Muscle layer of colon (tissue), 2 donors: ENCODE measurements at regions not wholly inside any gene's neighbourhood (a gene's known extent, or its start where the extent isn't known, plus 50 kb on each side); places are given as distances from the start of the nearest gene placed in this dataset.

Experiments
- H3K27ac ChIP-seq: one replicate; pipeline ENCODE4 v1.7.0; 2013; ENCODE audit warnings: low read depth, mild to moderate bottlenecking, low read length, moderate library complexity
- H3K27me3 ChIP-seq, 2 donors: one replicate each; pipeline ENCODE4 v1.7.0; 2013; ENCODE audit warnings: low read length in 2 of 2, mild to moderate bottlenecking in 2 of 2; ENCODE audit not compliant: insufficient read depth in 2 of 2, control insufficient read depth in 1 of 2
- H3K36me3 ChIP-seq: one replicate; pipeline ENCODE4 v1.7.0; 2013; ENCODE audit warnings: mild to moderate bottlenecking, low read length; ENCODE audit not compliant: insufficient read depth
- H3K4me1 ChIP-seq: one replicate; pipeline ENCODE4 v1.7.0; 2013; ENCODE audit warnings: mild to moderate bottlenecking, low read length; ENCODE audit not compliant: insufficient read depth
- H3K4me3 ChIP-seq, 2 donors: one replicate each; pipeline ENCODE4 v1.7.0; 2013; ENCODE audit warnings: low read length in 2 of 2, low read depth in 1 of 2, mild to moderate bottlenecking in 1 of 2, moderate library complexity in 1 of 2
- H3K9ac ChIP-seq: one replicate; pipeline ENCODE4 v1.7.0; 2013; ENCODE audit warnings: low read length
- H3K9me3 ChIP-seq: one replicate; pipeline ENCODE4 v1.7.0; 2013; ENCODE audit warnings: mild to moderate bottlenecking, low read length
- donor health status: abdominal sarcoma.
- donor health status: Adenocarcinoma of cecum.

DNA sequence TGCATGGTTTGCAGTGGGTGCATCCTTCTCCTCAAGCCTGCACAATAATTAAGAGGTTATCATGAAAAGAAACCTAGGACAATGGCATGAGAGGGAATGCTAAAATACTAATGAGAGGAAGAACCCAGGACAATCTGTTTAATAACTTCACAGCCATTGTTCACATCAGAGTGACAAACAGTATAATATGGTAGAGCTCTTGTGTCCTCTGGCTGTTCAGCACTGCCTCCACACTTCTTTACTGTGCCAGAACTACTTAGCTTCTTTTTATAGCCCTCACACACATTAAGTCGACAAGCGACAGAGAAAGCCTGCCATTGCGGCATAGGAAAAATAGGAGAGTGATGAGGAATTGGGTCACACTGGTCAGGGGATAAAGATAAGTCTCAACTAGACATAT lies 65.0 kb upstream of the MEIS2 start:
- Histone ChIP-seq H3K36me3 (no peaks in the 10 kb centered on the region), H3K4me3 (no peak overlapping the region), H3K9me3 (no peaks in the 10 kb centered on the region), H3K27me3 (no peaks in the 10 kb centered on the region), H3K9ac (no peak overlapping the region), H3K27ac (no peak overlapping the region), H3K4me1 (no peaks in the 10 kb centered on the region)

DNA sequence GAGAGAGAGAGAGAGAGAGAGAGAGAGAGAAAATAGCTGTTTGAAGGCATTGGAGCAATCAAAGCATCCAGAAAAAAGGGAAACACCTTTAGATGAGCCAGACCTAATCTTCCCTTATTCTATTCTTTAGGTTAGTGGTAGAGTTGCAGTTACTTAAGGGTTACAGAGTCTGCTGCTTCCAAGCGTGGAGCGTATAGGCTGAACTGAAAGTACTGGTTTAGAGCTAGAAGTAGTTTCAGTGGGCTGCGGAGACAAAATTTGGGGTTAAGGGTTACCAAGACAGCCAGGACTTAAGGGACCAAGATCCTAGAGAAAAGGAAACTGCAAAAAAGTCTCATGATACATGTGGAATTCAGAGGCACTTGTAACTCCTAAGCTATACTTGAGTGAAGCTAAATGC lies 66.1 kb upstream of the MEIS2 start:
- Histone ChIP-seq H3K4me1 (no peaks in the 10 kb centered on the region), H3K27ac (no peak overlapping the region), H3K9ac (no peak overlapping the region), H3K36me3 (no peaks in the 10 kb centered on the region), H3K4me3 (no peak overlapping the region), H3K9me3 (no peaks in the 10 kb centered on the region), H3K27me3 (no peaks in the 10 kb centered on the region)

DNA sequence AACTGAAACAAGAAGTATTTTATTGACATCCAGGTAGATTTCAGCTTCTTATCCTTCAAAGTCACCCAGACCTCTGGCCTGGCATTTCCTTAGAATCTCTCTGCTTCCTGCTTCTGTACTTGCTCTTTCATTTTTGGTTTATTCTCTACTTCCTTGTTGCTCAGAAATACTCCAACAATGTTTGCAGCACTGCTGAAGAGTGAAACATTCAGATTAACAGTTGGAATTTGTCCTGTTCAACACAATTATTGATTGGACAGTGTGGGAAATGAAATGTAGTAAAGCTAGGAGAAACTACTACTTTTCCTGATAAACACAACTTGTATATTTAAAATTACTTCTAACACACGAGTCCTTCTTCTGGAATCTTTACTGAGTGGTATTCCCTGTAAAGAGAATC lies 81.0 kb upstream of the MEIS2 start:
- no peak overlapping the region for H3K4me3 ChIP-seq
- H3K9ac ChIP-seq: no peak overlapping the region
- H3K27ac ChIP-seq: no peak overlapping the region
- peaks cover 14% of the 10 kb centered on the region for H3K9me3 ChIP-seq
- H3K27me3 ChIP-seq: no peaks in the 10 kb centered on the region
- H3K36me3 ChIP-seq: no peaks in the 10 kb centered on the region
- H3K4me1 ChIP-seq: no peaks in the 10 kb centered on the region

DNA sequence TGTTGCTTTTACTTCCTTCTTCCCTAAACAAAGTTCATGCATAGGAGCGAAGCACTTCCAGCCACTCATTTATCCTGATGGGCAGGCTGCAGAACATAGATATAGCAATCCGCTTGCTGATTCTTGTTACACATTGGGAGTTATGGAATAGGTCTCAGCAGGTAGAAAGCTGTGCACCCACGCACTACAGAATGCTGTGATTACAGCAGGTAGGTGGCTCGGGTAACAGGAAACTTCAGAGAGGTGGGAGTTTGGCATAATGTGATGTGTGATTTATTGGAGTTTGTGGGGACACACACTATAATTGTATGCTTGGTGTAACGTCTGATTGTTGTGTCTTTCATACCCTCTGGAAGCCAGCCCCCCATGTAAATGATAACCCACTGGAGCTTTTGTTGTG lies 99.2 kb upstream of the MEIS2 start:
- H3K9me3 ChIP-seq: no peaks in the 10 kb centered on the region
- no peak overlapping the region for H3K27ac ChIP-seq
- H3K4me1 ChIP-seq: no peaks in the 10 kb centered on the region
- H3K9ac ChIP-seq: no peak overlapping the region
- no peak overlapping the region for H3K4me3 ChIP-seq
- no peaks in the 10 kb centered on the region for H3K27me3 ChIP-seq
- no peaks in the 10 kb centered on the region for H3K36me3 ChIP-seq

DNA sequence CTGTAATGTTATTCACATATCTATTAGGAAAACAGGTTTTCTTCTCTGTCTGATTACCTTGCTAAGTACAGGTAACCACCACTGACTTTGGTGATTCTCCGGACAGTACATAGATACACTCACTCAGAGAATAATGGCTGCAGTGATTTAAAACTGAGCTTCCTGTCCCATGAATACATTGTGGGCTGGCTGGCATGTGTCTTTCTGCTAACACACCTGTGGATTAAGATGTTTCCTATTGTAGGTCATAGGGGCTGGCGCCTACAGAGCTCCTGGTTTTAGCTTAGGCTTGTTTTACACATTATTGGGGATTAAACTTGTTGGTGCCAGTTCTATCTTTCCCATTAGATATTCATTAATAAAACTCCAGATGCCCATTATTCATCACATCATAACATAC lies 102.7 kb upstream of the MEIS2 start:
- H3K9me3 ChIP-seq: no peaks in the 10 kb centered on the region
- no peak overlapping the region for H3K4me3 ChIP-seq
- H3K27ac ChIP-seq: no peak overlapping the region
- H3K4me1 ChIP-seq: no peaks in the 10 kb centered on the region
- no peaks in the 10 kb centered on the region for H3K27me3 ChIP-seq
- H3K9ac ChIP-seq: no peak overlapping the region
- H3K36me3 ChIP-seq: no peaks in the 10 kb centered on the region

DNA sequence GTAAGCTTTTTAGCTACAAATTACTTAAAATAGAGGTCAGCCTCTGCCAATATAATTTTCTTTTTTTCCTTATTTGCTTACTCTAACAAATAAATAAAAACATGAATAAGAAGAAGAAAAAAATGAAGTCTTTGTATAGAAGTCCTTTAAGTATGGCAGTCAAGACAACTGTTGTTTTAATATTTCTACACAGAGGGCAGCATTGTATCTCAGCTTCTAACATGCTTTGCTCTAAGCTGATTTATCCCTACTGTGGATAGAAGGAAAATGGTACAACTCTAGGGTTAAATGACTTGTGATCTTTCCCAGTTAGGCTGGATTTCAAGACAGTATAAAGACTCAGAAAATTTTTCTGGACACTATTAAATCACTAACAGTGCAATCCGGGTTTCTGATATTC lies 104.3 kb upstream of the MEIS2 start:
- no peaks in the 10 kb centered on the region for H3K36me3 ChIP-seq
- H3K4me1 ChIP-seq: no peaks in the 10 kb centered on the region
- no peak overlapping the region for H3K27ac ChIP-seq
- H3K27me3 ChIP-seq: no peaks in the 10 kb centered on the region
- no peak overlapping the region for H3K9ac ChIP-seq
- H3K4me3 ChIP-seq: no peak overlapping the region
- no peaks in the 10 kb centered on the region for H3K9me3 ChIP-seq

DNA sequence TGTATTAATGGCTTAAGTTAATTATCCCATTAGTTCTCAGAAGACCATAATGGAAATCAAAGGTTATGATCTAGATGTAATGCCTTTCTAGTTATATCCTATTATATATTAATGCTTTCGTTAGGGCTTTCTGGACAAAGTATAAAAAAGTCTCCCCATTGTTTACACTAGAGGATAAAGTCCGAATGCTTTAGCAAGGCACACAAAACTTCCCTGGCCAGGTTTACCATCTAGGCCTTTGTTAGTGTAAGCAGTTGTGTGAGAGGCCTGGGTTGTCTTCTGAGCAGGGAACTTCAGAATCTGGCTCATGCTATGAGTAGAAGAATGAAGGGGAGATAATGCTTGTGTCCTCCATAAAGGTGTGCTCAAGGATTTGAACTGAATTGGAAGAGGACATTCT lies 106.3 kb upstream of the MEIS2 start:
- no peak overlapping the region for H3K27ac ChIP-seq
- H3K4me1 ChIP-seq: no peaks in the 10 kb centered on the region
- H3K9ac ChIP-seq: no peak overlapping the region
- H3K9me3 ChIP-seq: no peaks in the 10 kb centered on the region
- no peaks in the 10 kb centered on the region for H3K27me3 ChIP-seq
- H3K36me3 ChIP-seq: no peaks in the 10 kb centered on the region
- no peak overlapping the region for H3K4me3 ChIP-seq

DNA sequence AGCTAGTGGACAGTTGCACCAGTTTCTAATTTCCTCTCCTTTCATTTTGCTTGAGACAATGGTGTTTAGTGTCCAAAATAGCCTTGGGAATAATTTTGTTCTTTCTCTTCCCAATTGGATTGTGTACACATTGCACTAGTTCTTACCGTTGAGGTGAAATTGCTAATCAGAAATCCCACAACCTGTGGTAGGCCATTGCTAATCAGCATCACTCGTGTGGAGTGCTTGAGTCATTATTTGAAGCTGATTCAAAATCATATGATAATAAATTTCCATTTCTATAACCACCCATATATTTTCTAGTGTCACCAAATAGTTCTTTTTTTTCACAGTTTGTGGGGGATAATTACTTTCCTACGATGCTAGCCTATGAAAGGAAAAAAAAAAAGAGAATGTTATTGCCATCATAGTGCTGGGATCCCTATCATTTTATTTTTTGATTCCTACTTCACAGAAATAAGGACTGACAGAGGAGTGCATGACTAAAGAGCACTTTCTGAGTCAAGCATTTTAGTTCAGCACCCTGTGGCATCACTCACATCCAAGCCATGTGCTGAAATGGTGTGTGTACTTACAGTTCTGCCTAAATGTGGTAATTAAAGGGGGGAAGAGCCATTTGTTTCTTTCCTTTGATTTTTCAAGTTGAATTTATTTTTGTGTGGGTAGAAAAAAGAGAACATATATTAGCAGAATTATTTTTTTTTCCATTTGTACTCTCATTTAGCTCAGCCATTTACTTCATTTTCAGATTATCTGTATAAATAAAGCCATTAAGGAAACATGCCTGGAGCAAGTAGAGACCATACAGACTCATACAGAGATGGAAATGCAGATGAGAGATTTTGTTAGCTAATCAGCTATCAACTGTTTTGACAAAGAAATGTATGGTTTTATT lies 108.0 kb upstream of the MEIS2 start:
- Histone ChIP-seq H3K9me3 (no peaks in the 10 kb centered on the region), H3K9ac (no peak overlapping the region)

DNA sequence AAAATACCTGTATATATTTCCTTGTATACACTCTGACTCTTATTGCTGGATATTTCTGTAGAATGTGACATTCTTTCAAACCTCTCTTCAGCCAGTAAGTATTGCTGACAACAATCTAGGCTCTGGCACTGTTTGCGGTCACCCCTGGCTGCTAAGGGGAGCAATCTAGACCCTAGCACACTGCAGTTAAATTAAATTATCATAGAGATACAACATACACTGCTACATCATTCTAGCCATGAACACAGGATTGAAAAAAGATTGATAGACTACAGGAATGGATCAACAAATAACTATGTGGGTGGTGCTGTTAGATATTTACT lies 108.7 kb upstream of the MEIS2 start:
- Histone ChIP-seq H3K4me1 (no peaks in the 10 kb centered on the region), H3K4me3 (no peak overlapping the region), H3K27ac (no peak overlapping the region), H3K9ac (no peak overlapping the region), H3K36me3 (no peaks in the 10 kb centered on the region), H3K9me3 (no peaks in the 10 kb centered on the region), H3K27me3 (no peaks in the 10 kb centered on the region)

More for the DNA sequence above, 108.0 kb upstream of the MEIS2 start:
- Histone ChIP-seq H3K27ac (no peak overlapping the region), H3K27me3 (no peaks in the 10 kb centered on the region), H3K4me1 (no peaks in the 10 kb centered on the region), H3K36me3 (no peaks in the 10 kb centered on the region), H3K4me3 (no peak overlapping the region)

DNA sequence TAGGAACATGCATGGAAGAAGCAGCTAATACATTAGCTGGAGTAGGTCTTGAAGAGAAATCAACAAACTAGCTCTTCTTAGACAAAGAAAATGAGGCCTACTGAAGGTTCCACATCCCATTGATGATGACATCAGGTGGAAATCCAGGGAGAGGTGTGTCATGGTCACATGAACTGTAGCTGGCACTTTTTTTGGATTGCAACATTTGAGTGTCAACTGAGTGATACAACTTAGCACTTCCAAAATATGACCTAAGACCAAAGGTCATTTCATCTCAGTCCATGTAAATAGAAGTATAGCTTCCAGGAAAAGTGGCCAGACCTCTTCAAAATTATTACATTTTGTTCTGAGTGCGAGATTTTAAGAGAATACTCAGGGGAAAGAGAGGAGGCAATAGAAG lies 117.2 kb upstream of the MEIS2 start:
- H3K9ac ChIP-seq: no peak overlapping the region
- no peaks in the 10 kb centered on the region for H3K4me1 ChIP-seq
- no peaks in the 10 kb centered on the region for H3K36me3 ChIP-seq
- no peak overlapping the region for H3K27ac ChIP-seq
- no peaks in the 10 kb centered on the region for H3K9me3 ChIP-seq
- H3K4me3 ChIP-seq: no peak overlapping the region
- no peaks in the 10 kb centered on the region for H3K27me3 ChIP-seq

DNA sequence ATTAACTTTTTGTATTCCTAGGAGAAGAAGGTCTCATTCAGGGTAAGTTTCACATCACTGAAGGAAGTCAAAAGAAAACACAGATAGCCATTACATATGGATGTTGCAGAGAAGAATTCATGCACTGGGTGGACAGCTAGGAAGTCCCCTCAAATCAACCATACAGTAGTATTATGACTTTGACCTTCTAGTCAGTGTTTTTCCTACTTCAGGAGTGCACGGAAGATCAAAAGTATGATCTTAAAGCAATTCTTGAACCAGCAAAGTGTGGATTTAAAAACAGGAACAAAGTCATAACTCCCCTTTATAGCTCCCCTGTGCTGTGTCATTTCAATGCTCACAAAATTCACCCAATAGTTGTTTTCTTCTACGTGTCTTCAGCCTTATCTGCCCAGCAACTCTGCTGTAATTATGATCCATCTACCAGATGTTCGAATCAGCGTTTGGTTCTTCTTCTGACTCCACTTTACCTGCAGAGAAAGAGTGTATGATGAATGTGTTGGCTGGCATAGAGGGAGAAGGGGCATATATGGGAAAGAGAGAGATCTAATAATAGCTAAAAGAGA lies 118.1 kb upstream of the MEIS2 start:
- no peaks in the 10 kb centered on the region for H3K4me1 ChIP-seq
- no peak overlapping the region for H3K27ac ChIP-seq
- no peaks in the 10 kb centered on the region for H3K9me3 ChIP-seq
- H3K4me3 ChIP-seq: no peak overlapping the region
- no peaks in the 10 kb centered on the region for H3K27me3 ChIP-seq
- no peaks in the 10 kb centered on the region for H3K36me3 ChIP-seq
- H3K9ac ChIP-seq: no peak overlapping the region

DNA sequence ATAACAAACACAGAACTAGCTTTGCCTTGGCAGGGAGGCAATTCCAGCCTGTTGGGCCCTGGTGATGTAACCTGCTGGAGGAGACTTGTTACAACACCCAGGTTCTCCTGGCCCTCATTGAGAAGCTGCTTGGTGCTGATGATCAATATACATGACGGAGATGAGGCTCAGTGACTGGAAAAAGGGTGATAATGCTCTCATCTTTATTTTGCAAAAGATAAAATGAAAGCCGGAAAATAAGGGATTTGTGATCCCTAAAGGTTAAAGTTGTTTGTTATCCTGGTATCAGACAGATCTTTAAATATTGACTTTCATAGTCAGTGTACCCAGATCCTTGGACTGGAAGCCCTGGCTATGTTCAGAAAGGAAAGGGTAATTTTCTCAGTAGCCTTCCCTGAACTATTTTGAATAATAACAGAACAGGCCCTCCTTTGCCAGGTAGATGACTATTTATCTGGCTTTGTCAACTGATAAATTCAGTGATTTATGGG lies 118.9 kb upstream of the MEIS2 start:
- H3K4me1 ChIP-seq: no peaks in the 10 kb centered on the region
- no peak overlapping the region for H3K4me3 ChIP-seq
- no peak overlapping the region for H3K27ac ChIP-seq
- H3K9me3 ChIP-seq: no peaks in the 10 kb centered on the region
- no peak overlapping the region for H3K9ac ChIP-seq
- no peaks in the 10 kb centered on the region for H3K27me3 ChIP-seq
- no peaks in the 10 kb centered on the region for H3K36me3 ChIP-seq
